ENCODE measurements at regions not wholly inside any gene's neighbourhood (a gene's known extent, or its start where the extent isn't known, plus 50 kb on each side); places are given as distances from the start of the nearest gene placed in this dataset.

DNA sequence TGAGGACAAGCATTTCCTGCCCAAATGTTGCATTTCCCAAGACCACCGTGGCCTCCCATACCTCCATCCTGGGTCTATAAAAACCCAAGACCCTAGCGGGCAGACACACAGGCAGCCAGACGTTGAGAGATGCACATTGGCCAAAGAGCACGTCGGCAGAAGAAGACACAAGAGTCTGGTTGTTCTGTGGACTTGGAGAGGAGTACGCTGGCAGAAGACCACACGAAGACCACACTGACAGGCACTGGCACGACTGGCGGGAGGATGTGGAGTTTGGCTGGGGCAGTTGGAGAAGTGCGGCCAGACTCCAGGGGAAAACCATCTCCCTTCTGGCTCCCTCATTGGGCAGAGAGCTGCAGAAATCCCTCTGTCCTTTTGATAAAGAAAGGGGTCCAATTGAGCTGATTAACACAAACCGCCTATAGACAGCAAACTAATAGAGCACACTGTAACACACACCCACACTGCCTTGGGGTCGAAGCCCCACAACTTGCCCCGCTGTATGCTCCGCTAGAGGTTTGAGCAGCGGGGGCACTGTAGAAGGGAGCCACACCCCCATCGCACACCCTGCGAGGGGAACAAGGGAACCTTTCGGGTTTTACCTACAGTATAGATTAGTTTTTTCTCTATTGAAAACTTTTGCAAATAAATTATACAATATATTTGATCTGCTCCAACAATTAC, 376.7 kb upstream of the KLHL4 start:
- TF ChIP-seq, protein P1, sequence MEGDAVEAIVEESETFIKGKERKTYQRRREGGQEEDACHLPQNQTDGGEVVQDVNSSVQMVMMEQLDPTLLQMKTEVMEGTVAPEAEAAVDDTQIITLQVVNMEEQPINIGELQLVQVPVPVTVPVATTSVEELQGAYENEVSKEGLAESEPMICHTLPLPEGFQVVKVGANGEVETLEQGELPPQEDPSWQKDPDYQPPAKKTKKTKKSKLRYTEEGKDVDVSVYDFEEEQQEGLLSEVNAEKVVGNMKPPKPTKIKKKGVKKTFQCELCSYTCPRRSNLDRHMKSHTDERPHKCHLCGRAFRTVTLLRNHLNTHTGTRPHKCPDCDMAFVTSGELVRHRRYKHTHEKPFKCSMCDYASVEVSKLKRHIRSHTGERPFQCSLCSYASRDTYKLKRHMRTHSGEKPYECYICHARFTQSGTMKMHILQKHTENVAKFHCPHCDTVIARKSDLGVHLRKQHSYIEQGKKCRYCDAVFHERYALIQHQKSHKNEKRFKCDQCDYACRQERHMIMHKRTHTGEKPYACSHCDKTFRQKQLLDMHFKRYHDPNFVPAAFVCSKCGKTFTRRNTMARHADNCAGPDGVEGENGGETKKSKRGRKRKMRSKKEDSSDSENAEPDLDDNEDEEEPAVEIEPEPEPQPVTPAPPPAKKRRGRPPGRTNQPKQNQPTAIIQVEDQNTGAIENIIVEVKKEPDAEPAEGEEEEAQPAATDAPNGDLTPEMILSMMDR (IDR thresholded peaks at IDR 0.05; ENCODE audit: low read length), result no peak
- TF ChIP-seq EZH2 (IDR thresholded peaks at IDR 0.05; ENCODE audit: borderline replicate concordance, low read length), result no peak
